Testis (tissue), 2 donors: ENCODE measurements at regions not wholly inside any gene's neighbourhood (a gene's known extent, or its start where the extent isn't known, plus 50 kb on each side); places are given as distances from the start of the nearest gene placed in this dataset.

ENCODE experiments used
- POLR2A ChIP-seq: fragments of 450-650 bp; IDR thresholded peaks from one replicate; pipeline ENCODE4 v1.6.1; 2017; ENCODE audit warnings: antibody characterized with exemption, mild to moderate bottlenecking, moderate library complexity
- TF ChIP-seq, protein P1 (sequence below), 3 experiments: fragments of 450-650 bp in 2 of 3; fragments of 200-600 bp in 1 of 3; sonication (generic) in 1 of 3; IDR thresholded peaks; one replicate each; pipeline ENCODE4 v1.5.1; 2016 to 2019; ENCODE audit warnings: antibody characterized with exemption in 3 of 3, mild to moderate bottlenecking in 2 of 3, moderate library complexity in 1 of 3

DNA sequence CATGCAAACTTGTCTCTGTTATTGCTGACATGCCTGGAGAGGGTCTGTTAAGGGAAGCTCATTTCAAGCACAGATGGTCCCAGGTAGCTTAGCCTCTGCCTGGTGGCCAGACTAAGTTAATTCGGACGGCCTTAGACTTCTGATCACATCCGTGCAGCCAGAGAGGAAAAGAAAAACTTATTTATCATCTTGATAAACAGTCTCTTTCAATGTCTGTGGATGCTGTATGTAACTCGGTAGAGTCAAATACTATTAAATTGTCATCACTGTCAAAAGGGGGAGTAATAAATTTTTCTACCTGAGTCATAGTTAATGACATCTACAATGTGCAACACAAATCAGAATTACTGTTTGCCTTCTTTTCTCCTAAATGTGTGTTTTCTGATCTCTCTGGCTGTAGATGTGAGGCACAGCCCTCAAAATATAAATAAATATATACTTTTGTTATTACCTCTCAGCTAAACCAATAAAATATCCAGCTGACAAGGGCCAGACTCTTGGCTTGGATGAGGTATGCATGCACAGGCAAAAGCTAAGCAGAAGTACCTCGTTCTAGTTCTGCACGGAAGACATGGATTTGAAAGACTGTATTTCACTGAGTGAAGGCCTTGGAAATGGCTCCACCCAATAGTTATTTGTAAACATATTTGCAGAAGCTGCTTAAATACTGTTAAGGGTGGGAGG lies 530.0 kb downstream of the TAFA4 start:
- TF ChIP-seq, protein P1, sequence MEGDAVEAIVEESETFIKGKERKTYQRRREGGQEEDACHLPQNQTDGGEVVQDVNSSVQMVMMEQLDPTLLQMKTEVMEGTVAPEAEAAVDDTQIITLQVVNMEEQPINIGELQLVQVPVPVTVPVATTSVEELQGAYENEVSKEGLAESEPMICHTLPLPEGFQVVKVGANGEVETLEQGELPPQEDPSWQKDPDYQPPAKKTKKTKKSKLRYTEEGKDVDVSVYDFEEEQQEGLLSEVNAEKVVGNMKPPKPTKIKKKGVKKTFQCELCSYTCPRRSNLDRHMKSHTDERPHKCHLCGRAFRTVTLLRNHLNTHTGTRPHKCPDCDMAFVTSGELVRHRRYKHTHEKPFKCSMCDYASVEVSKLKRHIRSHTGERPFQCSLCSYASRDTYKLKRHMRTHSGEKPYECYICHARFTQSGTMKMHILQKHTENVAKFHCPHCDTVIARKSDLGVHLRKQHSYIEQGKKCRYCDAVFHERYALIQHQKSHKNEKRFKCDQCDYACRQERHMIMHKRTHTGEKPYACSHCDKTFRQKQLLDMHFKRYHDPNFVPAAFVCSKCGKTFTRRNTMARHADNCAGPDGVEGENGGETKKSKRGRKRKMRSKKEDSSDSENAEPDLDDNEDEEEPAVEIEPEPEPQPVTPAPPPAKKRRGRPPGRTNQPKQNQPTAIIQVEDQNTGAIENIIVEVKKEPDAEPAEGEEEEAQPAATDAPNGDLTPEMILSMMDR (IDR thresholded peaks at IDR 0.05): no peak
- no peak for TF ChIP-seq POLR2A
